Hippocampal formation (tissue), 2 donors: ENCODE measurements at regions not wholly inside any gene's neighbourhood (a gene's known extent, or its start where the extent isn't known, plus 50 kb on each side); places are given as distances from the start of the nearest gene placed in this dataset.
A peak's percentile ranks its signal among the peaks of the same experiment; 100 is the strongest.

ENCODE experiments used
- DNase-seq, 2 donors: peaks; one replicate each; lab custom pipeline; 2025; lab: John Stamatoyannopoulos, UW

GRCh38 chr12:30151831-30152230, 368.1 kb upstream of the TMTC1 start:
- no peak for DNase-seq

DNA sequence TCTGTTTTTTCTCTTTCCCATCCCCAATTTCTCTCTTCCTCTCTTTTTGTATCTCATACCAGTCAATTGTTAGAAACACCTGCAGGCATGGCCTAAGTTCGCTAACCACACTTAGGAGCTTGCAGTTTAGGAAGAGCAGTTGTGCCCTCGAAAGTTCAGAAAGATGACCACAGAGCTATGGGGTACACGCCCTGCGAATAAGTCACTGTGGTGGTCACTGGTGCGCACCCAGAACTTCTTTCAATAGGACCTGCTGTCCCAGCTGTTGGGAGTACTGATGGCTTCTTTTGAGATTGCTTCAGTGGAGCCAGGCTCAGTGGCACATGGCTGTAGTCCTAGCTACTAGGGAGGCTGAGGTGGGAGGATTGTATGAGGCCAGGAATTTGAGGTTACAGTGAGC, 362.8 kb upstream of the TMTC1 start:
- no peak for DNase-seq

- no peak for DNase-seq
Observed at GRCh38 chr12:30145684-30146032, 361.9 kb upstream of the TMTC1 start.

GRCh38 chr12:30144777-30145683, 361.3 kb upstream of the TMTC1 start:
- no peak for DNase-seq

- no peak for DNase-seq
Observed at GRCh38 chr12:30142301-30142700, 358.6 kb upstream of the TMTC1 start.

DNA sequence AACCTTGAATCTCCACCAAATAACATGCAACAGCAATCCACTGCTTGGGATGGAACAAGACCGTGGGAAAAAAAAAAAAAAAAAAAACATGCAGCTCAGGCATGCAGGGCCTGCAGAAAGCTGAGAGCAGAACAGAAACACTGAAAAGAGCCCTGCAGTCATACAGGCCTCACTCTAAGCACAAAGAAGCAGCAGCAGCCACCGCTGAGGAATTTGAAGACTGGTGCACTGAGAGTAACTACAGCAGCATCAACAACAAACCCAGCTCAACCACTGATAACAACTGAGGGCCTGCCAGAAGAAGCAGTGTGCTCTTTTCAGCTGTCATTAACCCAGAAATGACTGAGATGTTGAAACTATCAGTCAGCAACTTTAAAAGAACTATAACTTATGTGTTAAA, 354.7 kb upstream of the TMTC1 start:
- no peak for DNase-seq

DNA sequence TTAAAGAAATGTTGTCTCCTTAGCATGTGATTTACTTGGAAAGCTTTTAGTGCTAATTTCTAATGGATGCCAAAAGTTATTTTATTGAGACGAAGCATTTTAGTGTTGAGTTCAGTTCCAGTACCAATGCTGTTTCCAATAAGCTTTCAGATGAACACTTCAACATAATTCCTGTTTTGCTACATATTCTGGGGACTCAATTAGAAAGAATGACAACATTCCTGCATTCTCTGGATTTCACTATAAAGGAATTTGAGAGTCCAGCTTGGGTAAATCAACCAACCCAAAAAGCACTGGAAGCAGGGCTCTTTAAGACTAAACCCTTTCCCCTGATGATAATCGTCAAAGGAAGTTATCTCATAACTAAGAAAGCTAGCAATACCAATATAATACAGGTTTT, 353.0 kb upstream of the TMTC1 start:
- DNase-seq, result no peak

GRCh38 chr12:30135776-30136175, 352.0 kb upstream of the TMTC1 start:
- DNase-seq, result no peak

DNA sequence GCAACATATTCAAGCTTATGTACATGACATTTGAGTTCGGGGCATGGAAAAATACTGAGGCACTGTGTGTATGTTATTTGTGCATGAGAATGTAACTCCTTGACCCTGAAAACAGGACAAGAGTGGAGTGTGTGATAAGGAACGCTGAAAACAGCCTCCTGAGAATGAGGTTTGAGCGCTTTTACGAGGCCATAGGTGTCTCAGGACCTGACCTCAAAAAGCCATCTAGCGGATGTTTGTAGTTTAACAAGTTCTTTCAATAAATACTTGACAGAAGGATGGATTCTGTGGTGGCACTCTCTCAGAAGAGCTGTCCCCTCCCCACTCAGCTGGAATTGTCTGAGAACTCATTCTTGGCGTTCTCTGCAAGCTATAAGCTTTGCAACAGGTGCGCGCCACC, 350.5 kb upstream of the TMTC1 start:
- no peak for DNase-seq

DNA sequence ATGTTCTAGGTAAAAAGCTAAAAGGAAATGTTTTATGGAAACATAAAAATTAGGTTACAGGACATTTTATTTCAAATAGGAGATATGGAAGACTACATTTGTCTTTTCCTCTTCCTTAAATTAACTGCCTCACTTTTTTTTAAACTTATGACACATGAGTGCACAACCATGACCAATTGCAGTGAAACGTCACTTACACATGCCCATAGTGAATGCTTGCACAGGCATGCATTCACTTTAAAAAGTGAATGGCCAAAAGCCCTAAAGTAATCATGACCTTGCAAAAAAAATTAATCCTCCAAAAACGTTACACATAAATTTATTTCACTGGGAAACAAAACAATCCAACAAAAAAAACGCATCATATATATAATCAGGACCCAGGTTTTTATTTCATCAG, 343.2 kb upstream of the TMTC1 start:
- DNase-seq, result no peak

DNA sequence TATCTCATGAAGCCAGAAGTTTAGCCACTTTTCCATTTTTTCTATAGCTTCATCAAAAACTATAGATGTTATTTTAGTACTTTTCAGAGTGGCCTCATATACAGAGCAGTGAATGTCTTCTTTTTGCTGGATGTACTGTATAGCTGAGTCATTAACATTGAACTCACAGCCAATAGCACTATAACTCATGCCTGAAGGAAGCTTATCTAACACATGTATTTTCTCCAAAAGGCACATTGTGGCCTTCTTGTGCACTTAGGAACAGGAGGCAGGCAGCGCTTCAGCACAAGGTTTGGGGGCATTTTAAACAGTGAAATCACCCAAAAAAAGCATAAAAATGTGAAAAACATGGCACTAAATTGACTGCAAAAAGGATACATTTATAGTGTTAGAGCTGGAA, 336.8 kb upstream of the TMTC1 start:
- no peak for DNase-seq

GRCh38 chr12:30117483-30117882, 333.7 kb upstream of the TMTC1 start:
- DNase-seq, result no peak

GRCh38 chr12:30111719-30112118, 328.0 kb upstream of the TMTC1 start:
- no peak for DNase-seq

DNA sequence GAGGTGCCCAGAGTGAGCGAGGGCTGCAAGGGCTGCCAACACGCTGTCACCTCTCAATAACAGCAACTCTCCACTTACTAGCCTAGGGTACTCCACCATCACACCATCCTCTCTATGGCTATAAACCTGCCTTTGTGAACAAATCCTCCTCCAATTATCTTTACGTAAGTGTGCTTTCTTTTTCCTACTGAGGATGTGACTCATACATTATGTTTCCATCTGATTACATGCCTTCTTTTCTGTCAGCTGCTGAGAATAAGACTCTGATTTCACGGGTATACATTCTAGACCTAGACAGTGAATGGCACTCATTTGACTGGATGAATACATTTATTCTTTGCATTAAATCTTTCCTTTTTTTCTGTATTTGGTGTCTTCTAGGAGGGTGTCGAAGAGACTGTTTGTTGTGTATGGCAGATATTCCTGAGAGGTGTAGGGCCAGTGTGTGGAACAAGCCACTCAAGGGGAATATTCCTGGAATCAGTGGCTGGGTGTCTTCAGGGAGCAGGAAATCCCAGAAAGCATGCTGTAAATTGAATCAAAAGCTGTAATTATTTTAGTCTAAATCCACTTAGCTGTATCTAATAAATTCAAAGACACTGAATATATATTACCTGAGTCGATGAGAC, 327.3 kb upstream of the TMTC1 start:
- peak in 1 of 2 donors; percentile 11 for DNase-seq

DNA sequence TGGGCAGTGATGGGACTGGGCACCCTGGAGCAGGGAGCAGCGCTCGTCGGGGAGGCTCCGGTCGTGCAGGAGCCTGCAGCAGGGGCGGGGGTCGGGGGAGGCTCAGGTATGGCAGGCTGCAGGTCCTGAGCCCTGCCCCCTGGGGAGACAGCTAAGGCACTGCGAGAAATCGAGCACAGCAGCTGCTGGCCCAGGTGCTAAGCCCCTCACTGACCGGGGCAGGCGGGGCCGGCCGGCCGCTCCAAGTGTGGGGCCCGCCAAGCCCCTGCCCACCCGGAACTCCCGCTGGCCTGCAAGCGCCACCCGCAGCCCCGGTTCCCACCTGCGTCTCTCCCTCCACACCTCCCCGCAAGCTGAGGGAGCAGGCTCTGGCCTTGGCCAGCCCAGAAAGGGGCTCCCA, 326.8 kb upstream of the TMTC1 start:
- no peak for DNase-seq

DNA sequence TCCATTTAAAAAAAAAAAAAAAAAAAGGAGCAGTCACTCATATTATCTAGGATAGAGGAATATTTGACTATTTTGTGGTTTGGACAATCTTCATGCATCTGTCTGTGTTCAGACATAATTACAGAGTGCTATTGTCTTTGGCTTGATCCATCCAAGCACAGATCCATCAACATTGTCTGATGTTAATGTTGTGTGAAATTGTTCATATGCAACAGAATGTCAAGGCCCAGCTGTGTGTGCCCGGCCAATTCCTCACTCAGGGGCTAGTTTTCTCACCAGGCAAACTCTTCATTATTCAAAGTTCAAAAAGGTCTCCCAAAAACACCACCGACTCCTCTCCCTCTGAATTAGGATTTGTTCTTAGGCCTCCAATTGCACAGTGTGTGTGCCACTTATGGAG, 324.9 kb upstream of the TMTC1 start:
- DNase-seq, result no peak

DNA sequence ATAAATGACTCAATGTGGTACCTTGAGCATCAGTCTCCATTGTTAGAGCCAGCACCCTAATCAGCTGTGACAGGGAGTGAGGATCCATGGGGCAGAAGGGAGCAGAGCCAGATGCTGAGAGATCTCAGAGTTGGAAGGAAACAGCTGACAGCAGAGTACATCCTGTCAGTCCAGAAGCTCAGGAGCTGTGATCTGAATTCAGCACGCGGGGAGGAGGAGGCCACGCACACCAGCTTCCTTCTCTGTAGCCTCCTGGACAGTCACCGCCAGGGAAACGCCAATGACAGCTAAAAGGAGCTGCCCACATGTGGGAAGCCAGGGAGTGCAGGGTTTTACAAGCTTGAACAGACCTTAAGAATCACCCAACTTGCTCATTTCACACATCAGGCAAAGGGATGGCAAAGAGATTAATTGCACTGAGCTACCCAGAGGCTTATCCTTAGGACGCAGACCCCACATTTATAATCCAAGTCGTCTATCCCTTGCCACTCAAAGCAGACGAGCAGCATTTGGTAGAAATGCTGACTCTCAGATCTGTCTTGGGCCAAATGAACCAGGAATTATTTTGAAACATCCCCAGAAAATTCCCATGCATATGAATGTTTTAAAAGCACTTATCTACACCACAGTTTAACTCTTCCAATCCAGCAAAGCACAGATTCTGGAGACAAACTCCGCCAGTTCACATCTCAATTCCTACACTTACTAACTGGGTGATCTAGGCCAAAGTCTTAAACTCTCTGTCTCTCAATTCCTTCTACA, 322.6 kb upstream of the TMTC1 start:
- DNase-seq, result no peak

DNA sequence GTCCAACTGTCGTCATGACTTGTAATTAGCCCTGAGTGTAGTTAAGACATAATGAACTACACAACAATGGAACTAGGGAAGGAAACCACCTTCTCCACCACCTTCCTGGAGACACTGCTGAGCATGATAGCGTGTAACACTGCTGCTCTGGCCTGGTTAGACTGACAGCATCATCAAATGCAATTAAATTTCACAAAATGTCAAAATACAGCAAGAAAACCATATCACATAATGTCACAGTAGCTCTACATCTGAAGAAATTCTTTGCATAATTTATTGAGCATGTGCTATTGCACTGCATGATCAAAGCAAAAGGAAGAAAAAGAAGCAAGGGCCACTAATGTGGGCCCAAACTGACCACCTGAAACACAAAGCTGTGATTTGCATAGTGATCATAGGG, 321.8 kb upstream of the TMTC1 start:
- no peak for DNase-seq

GRCh38 chr12:30104971-30105370, 321.2 kb upstream of the TMTC1 start:
- DNase-seq, result no peak

GRCh38 chr12:30100741-30101140, 317.0 kb upstream of the TMTC1 start:
- DNase-seq, result no peak

DNA sequence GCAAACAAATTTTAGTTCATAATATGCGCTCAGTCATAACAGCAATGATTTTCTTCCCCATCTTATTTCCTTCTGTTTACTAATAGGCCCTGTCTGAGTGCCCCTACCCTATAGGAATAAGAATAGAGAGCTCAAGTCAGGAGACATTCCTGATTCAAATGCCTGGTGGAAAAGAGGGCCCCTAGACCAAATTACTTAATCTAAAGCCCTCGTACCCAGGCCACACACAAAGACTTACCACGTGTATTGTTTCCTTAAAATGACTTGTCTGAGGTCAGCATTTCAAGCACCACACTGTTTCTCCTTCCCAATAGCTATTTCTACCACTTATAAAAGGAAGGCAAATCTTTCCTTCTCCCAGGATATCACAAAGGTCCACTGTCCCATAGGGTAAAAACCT, 314.9 kb upstream of the TMTC1 start:
- no peak for DNase-seq

DNA sequence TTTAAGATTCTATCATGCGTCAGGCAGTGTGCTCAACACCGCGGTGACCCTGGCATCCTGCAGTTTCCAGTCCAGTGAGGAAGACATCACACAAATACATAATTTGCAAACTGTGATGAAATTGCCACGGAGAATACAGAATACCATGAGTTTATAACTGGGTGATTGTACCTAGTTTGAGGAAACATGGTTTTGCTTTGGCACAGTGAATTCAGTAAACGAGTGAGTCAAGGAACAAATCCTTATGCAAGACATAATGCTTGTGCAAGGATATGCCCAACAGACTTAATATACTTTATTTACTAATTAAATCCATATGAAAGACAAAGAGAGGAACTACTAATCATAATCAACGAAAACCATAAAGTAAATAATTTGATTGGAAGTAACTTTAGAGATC, 311.8 kb upstream of the TMTC1 start:
- DNase-seq, result no peak
